ENCODE measurements at regions not wholly inside any gene's neighbourhood (a gene's known extent, or its start where the extent isn't known, plus 50 kb on each side); places are given as distances from the start of the nearest gene placed in this dataset.

- Histone ChIP-seq H3K9me3 (no peaks in the 10 kb centered on the region), H3K36me3 (no peaks in the 10 kb centered on the region), H3K4me3 (ENCODE audit: low read depth in 1 of 2, low read length in 1 of 2) (no peak overlapping the region), H3K4me1 (ENCODE audit: control insufficient read depth in 1 of 2, insufficient read depth in 1 of 2, low read depth in 1 of 2, low read length in 1 of 2) (no peaks in the 10 kb centered on the region), H3K27me3 (no peaks in the 10 kb centered on the region), H3K27ac (no peak overlapping the region)
- TF ChIP-seq CTCF (IDR thresholded peaks at IDR 0.05): no peak
Measured at GRCh38 chr3:177527182-177527581, 329.9 kb upstream of the TBL1XR1 start.

- Histone ChIP-seq H3K27ac (no peak overlapping the region), H3K27me3 (no peaks in the 10 kb centered on the region), H3K36me3 (no peaks in the 10 kb centered on the region), H3K4me1 (ENCODE audit: control insufficient read depth in 1 of 2, insufficient read depth in 1 of 2, low read depth in 1 of 2, low read length in 1 of 2) (no peaks in the 10 kb centered on the region), H3K9me3 (no peaks in the 10 kb centered on the region), H3K4me3 (ENCODE audit: low read depth in 1 of 2, low read length in 1 of 2) (no peak overlapping the region)
- no peak for TF ChIP-seq CTCF (IDR thresholded peaks at IDR 0.05)
Measured at GRCh38 chr3:177528306-177529070, 331.2 kb upstream of the TBL1XR1 start.

GRCh38 chr3:177529071-177529550 is 331.8 kb upstream of the TBL1XR1 start:
- no peaks in the 10 kb centered on the region for H3K9me3 ChIP-seq
- H3K36me3 ChIP-seq: no peaks in the 10 kb centered on the region
- no peak overlapping the region for H3K27ac ChIP-seq
- no peaks in the 10 kb centered on the region for H3K27me3 ChIP-seq
- H3K4me3 ChIP-seq (ENCODE audit: low read depth in 1 of 2, low read length in 1 of 2): no peak overlapping the region
- TF ChIP-seq CTCF (IDR thresholded peaks at IDR 0.05): no peak
- no peaks in the 10 kb centered on the region for H3K4me1 ChIP-seq (ENCODE audit: control insufficient read depth in 1 of 2, insufficient read depth in 1 of 2, low read depth in 1 of 2, low read length in 1 of 2)

GRCh38 chr3:177529716-177530335 is 332.5 kb upstream of the TBL1XR1 start:
- no peak overlapping the region for H3K4me3 ChIP-seq (ENCODE audit: low read depth in 1 of 2, low read length in 1 of 2)
- TF ChIP-seq CTCF (IDR thresholded peaks at IDR 0.05): no peak
- H3K27ac ChIP-seq: no peak overlapping the region
- H3K36me3 ChIP-seq: no peaks in the 10 kb centered on the region
- H3K9me3 ChIP-seq: no peaks in the 10 kb centered on the region
- no peaks in the 10 kb centered on the region for H3K4me1 ChIP-seq (ENCODE audit: control insufficient read depth in 1 of 2, insufficient read depth in 1 of 2, low read depth in 1 of 2, low read length in 1 of 2)
- H3K27me3 ChIP-seq: no peaks in the 10 kb centered on the region

GRCh38 chr3:177530908-177531307 is 333.6 kb upstream of the TBL1XR1 start:
- no peak overlapping the region for H3K27ac ChIP-seq
- H3K9me3 ChIP-seq: no peaks in the 10 kb centered on the region
- no peaks in the 10 kb centered on the region for H3K36me3 ChIP-seq

More at GRCh38 chr3:177530908-177531307, 333.6 kb upstream of the TBL1XR1 start:
- Histone ChIP-seq H3K4me3 (ENCODE audit: low read depth in 1 of 2, low read length in 1 of 2) (no peak overlapping the region), H3K4me1 (ENCODE audit: control insufficient read depth in 1 of 2, insufficient read depth in 1 of 2, low read depth in 1 of 2, low read length in 1 of 2) (no peaks in the 10 kb centered on the region), H3K27me3 (no peaks in the 10 kb centered on the region)
- TF ChIP-seq CTCF (IDR thresholded peaks at IDR 0.05): no peak
